22Rv1 (cell line): ENCODE measurements at regions not wholly inside any gene's neighbourhood (a gene's known extent, or its start where the extent isn't known, plus 50 kb on each side); places are given as distances from the start of the nearest gene placed in this dataset.

ENCODE experiments used
- H3K27ac ChIP-seq: fragments of 450-650 bp; 2 replicates; pipeline ENCODE4 v1.5.1; 2017
- CTCF ChIP-seq: fragments of 450-650 bp; IDR thresholded peaks from 2 replicates; pipeline ENCODE4 v1.5.1; 2017; ENCODE audit warnings: mild to moderate bottlenecking
- ZFX ChIP-seq: fragments of 450-650 bp; IDR thresholded peaks from 2 replicates; pipeline ENCODE4 v1.6.1; 2017; ENCODE audit warnings: antibody characterized with exemption, borderline replicate concordance

- TF ChIP-seq ZFX = no peak
- no peak for TF ChIP-seq CTCF
- H3K27ac ChIP-seq = no peak overlapping the region
Measured at GRCh38 chr1:96981181-96981580, 259.6 kb downstream of the PTBP2 start.

GRCh38 chr1:96982118-96982517, 260.5 kb downstream of the PTBP2 start:
- H3K27ac ChIP-seq = no peak overlapping the region
- TF ChIP-seq ZFX (no peak), CTCF (no peak)

GRCh38 chr1:96983866-96984265, 262.3 kb downstream of the PTBP2 start:
- TF ChIP-seq CTCF (no peak), ZFX (no peak)
- no peak overlapping the region for H3K27ac ChIP-seq

GRCh38 chr1:96987186-96987703, 265.7 kb downstream of the PTBP2 start:
- no peak for TF ChIP-seq CTCF
- TF ChIP-seq ZFX = no peak
- H3K27ac ChIP-seq = no peak overlapping the region

GRCh38 chr1:96989302-96989701, 267.7 kb downstream of the PTBP2 start:
- peak overlapping the region; percentile 39 for H3K27ac ChIP-seq
- no peak for TF ChIP-seq ZFX
- no peak for TF ChIP-seq CTCF

GRCh38 chr1:96990136-96990535, 268.6 kb downstream of the PTBP2 start:
- H3K27ac ChIP-seq = peak overlapping the region; percentile 39; the same call in 1 of the 2 replicates
- no peak for TF ChIP-seq CTCF
- TF ChIP-seq ZFX = no peak

GRCh38 chr1:96991261-96991660, 269.7 kb downstream of the PTBP2 start:
- no peak for TF ChIP-seq ZFX
- no peak for TF ChIP-seq CTCF
- H3K27ac ChIP-seq = no peak overlapping the region
